B cell (primary cell): ENCODE measurements at regions not wholly inside any gene's neighbourhood (a gene's known extent, or its start where the extent isn't known, plus 50 kb on each side); places are given as distances from the start of the nearest gene placed in this dataset.

Experiments
- ATAC-seq: fragments of 200-7000 bp; cut with Tn5 transposase; one replicate; pipeline ENCODE4 v1.10.0; 2021; ENCODE audit warnings: low read depth, mild to moderate bottlenecking, moderate number of reproducible peaks, moderate library complexity
- CTCF ChIA-PET: fragments of 350-600 bp; sonication (Branson Sonifier 250); formaldehyde crosslinking; loops from one replicate; lab custom pipeline; 2021; ENCODE audit warnings: antibody characterized with exemption, inconsistent platforms; lab: Charles Lee
- POLR2A ChIA-PET: fragments of 350-600 bp; sonication (Branson Sonifier 250); formaldehyde crosslinking; loops from one replicate; lab custom pipeline; 2021; ENCODE audit warnings: antibody characterized with exemption; lab: Charles Lee
- DNase-seq: peaks from one replicate; pipeline ENCODE4 v3.0.0; 2013
- H2AFZ ChIP-seq: 2 replicates; pipeline ENCODE4 v1.6.1; 2012; ENCODE audit warnings: mild to moderate bottlenecking, low read depth, low read length; ENCODE audit not compliant: insufficient read depth, poor library complexity, severe bottlenecking
- H3K27ac ChIP-seq, 2 donors: 1 replicate in 1 of 2; 2 replicates in 1 of 2; pipeline ENCODE4 v1.5.1; 2012 to 2013; ENCODE audit warnings: low read length in 2 of 2, mild to moderate bottlenecking in 2 of 2, moderate library complexity in 1 of 2
- H3K27me3 ChIP-seq, 4 experiments: fragments of 200-600 bp in 1 of 4; sonication (generic) in 1 of 4; replicated peaks in 1 of 4; 1 replicate in 2 of 4; 2 replicates in 2 of 4; pipeline versions ENCODE4 v1.6.1 to v1.7.0; 2013 to 2016; ENCODE audit warnings: low read length in 3 of 4, mild to moderate bottlenecking in 2 of 4, mixed read lengths in 1 of 4, moderate library complexity in 1 of 4; ENCODE audit not compliant: insufficient read depth in 4 of 4, control insufficient read depth in 3 of 4; ENCODE audit errors: control extremely low read depth in 1 of 4
- H3K36me3 ChIP-seq, 2 experiments: replicated peaks in 1 of 2; 1 replicate in 1 of 2; 2 replicates in 1 of 2; pipeline versions ENCODE4 v1.6.1 to v1.7.1; 2013; ENCODE audit warnings: low read length in 1 of 2; ENCODE audit not compliant: insufficient read depth in 2 of 2, control insufficient read depth in 1 of 2; ENCODE audit errors: control extremely low read depth in 1 of 2, extremely low read depth in 1 of 2
- H3K4me1 ChIP-seq, 2 donors: fragments of 200-600 bp in 1 of 2; sonication (generic) in 1 of 2; 1 replicate in 1 of 2; 2 replicates in 1 of 2; pipeline versions ENCODE4 v1.5.1 to v1.6.1; 2013 to 2017; ENCODE audit warnings: low read length in 2 of 2; ENCODE audit not compliant: control insufficient read depth in 2 of 2, insufficient read depth in 2 of 2
- H3K4me2 ChIP-seq: replicated peaks from 2 replicates; pipeline ENCODE3; 2012; ENCODE audit warnings: mild to moderate bottlenecking, low read depth, low read length; ENCODE audit not compliant: poor library complexity, severe bottlenecking
- H3K4me3 ChIP-seq, 5 experiments: fragments of 200-600 bp in 1 of 5; sonication (generic) in 1 of 5; 1 replicate in 3 of 5; 2 replicates in 2 of 5; pipeline versions ENCODE4 v1.5.1 to v1.7.0; 2011 to 2016; ENCODE audit warnings: low read length in 4 of 5, mild to moderate bottlenecking in 4 of 5, low read depth in 2 of 5, control low read depth in 1 of 5, moderate library complexity in 1 of 5; ENCODE audit not compliant: insufficient read depth in 1 of 5; ENCODE audit errors: control extremely low read depth in 1 of 5, extremely low read depth in 1 of 5
- H3K79me2 ChIP-seq: fragments of 200-600 bp; sonication (generic); one replicate; pipeline ENCODE4 v1.6.0; 2016; ENCODE audit warnings: low read length; ENCODE audit not compliant: control insufficient read depth, insufficient read depth
- H3K9ac ChIP-seq: fragments of 200-600 bp; sonication (generic); 2 replicates; pipeline ENCODE4 v1.6.1; 2017; ENCODE audit warnings: mild to moderate bottlenecking, low read length, moderate library complexity
- H3K9me3 ChIP-seq, 3 donors: one replicate each; pipeline versions ENCODE4 v1.6.1 to v1.7.1; 2013; ENCODE audit warnings: low read length in 2 of 3; ENCODE audit not compliant: control insufficient read depth in 2 of 3, insufficient read depth in 1 of 3; ENCODE audit errors: control extremely low read depth in 1 of 3
- H4K20me1 ChIP-seq: 2 replicates; pipeline ENCODE4 v1.6.0; 2012; ENCODE audit warnings: mild to moderate bottlenecking, low read length; ENCODE audit not compliant: insufficient read depth, control insufficient read depth, poor library complexity, severe bottlenecking
- H3K27ac Mint-ChIP-seq: one replicate; pipeline ENCODE4 v1.8.0; 2021; ENCODE audit warnings: mixed read lengths
- H3K27me3 Mint-ChIP-seq: one replicate; pipeline ENCODE4 v1.8.0; 2021; ENCODE audit warnings: mixed read lengths
- H3K4me1 Mint-ChIP-seq: one replicate; pipeline ENCODE4 v1.8.0; 2021; ENCODE audit warnings: mixed read lengths
- H3K4me3 Mint-ChIP-seq: one replicate; pipeline ENCODE4 v1.8.0; 2021; ENCODE audit warnings: mixed read lengths
- H3K9me3 Mint-ChIP-seq: one replicate; pipeline ENCODE4 v1.8.0; 2022; ENCODE audit warnings: mixed read lengths; ENCODE audit not compliant: insufficient read depth
- CTCF ChIP-seq: fragments of 200-600 bp; IDR thresholded peaks from one replicate; pipeline ENCODE4 v1.8.0; 2022; ENCODE audit warnings: antibody characterized with exemption, mild to moderate bottlenecking
- EZH2 ChIP-seq: IDR thresholded peaks from 2 replicates; pipeline ENCODE4 v1.6.1; 2012; ENCODE audit warnings: borderline replicate concordance, low read depth, mild to moderate bottlenecking, moderate library complexity, low read length; ENCODE audit not compliant: insufficient read depth, poor library complexity, severe bottlenecking
- WGBS: methylation state at CpG from one replicate; pipeline ENCODE4 v1.1.5; 2013; ENCODE audit warnings: missing lambda C conversion rate; ENCODE audit not compliant: insufficient coverage; 5-methylcytosine and 5-hydroxymethylcytosine counted together
- intact Hi-C: fragments of 100-400 bp; cut with micrococcal nuclease; formaldehyde crosslinking; loops from one replicate; pipeline ENCODE4 v1.10.0; 2022

- H4K20me1 ChIP-seq: no peaks in the 10 kb centered on the region
- peaks cover 0 to 2% (median 0%) of the 10 kb centered on the region in 3 donors for H3K9me3 ChIP-seq
- TF ChIP-seq CTCF (no peak), EZH2 (no peak)
- DNase-seq (no peak), ATAC-seq (no peak)
- Mint-ChIP-seq H3K27ac (no peak overlapping the region), H3K27me3 (no peaks in the 10 kb centered on the region), H3K4me3 (no peak overlapping the region), H3K9me3 (no peaks in the 10 kb centered on the region), H3K4me1 (no peaks in the 10 kb centered on the region)
- no peaks in the 10 kb centered on the region for H3K27me3 ChIP-seq
- no peak overlapping the region for H3K4me2 ChIP-seq
- CTCF ChIA-PET: no interaction called here
- no peak overlapping the region for H3K9ac ChIP-seq
- H3K79me2 ChIP-seq: no peaks in the 10 kb centered on the region
- WGBS: no CpG with 5 or more reads among the region's 3 CpGs
- POLR2A ChIA-PET: no interaction called here
- H2AFZ ChIP-seq: no peak overlapping the region
- no peak overlapping the region for H3K4me3 ChIP-seq
- intact Hi-C loops: no loop called here
- H3K4me1 ChIP-seq: no peaks in the 10 kb centered on the region
- H3K27ac ChIP-seq: no peak overlapping the region
- no peaks in the 10 kb centered on the region for H3K36me3 ChIP-seq
Measured at GRCh38 chr3:102826636-102827035, 391.8 kb downstream of the ZPLD1 start.

- no peak for DNase-seq
- peaks cover 0 to 2% (median 0%) of the 10 kb centered on the region in 3 donors for H3K9me3 ChIP-seq
- no peaks in the 10 kb centered on the region for H3K36me3 ChIP-seq
- ATAC-seq: no peak
- no peaks in the 10 kb centered on the region for H3K9me3 Mint-ChIP-seq
- no peak overlapping the region for H3K27ac Mint-ChIP-seq
- no peaks in the 10 kb centered on the region for H3K4me1 Mint-ChIP-seq
- no peak overlapping the region for H3K9ac ChIP-seq
- ChIA-PET POLR2A (no interaction called here), CTCF (no interaction called here)
- H3K27me3 ChIP-seq: no peaks in the 10 kb centered on the region
- no peak overlapping the region for H2AFZ ChIP-seq
- H3K79me2 ChIP-seq: no peaks in the 10 kb centered on the region
- no peak for TF ChIP-seq EZH2
- TF ChIP-seq CTCF: no peak
- no peaks in the 10 kb centered on the region for H4K20me1 ChIP-seq
- H3K4me2 ChIP-seq: no peak overlapping the region
- no peaks in the 10 kb centered on the region for H3K27me3 Mint-ChIP-seq
- no peak overlapping the region for H3K4me3 Mint-ChIP-seq
- H3K4me1 ChIP-seq: no peaks in the 10 kb centered on the region
- no peak overlapping the region for H3K4me3 ChIP-seq
- intact Hi-C loops: no loop called here
- H3K27ac ChIP-seq: no peak overlapping the region
Measured at GRCh38 chr3:102827386-102827785, 392.6 kb downstream of the ZPLD1 start.
